T-helper 2 cell treated with Interferon-gamma antibody and Interleukin-4, amounts not matched to agents 5 μg/mL and 100 μg/mL, for 36 hours (primary cell): ENCODE measurements at regions not wholly inside any gene's neighbourhood (a gene's known extent, or its start where the extent isn't known, plus 50 kb on each side); places are given as distances from the start of the nearest gene placed in this dataset.
"Not testable (repeated sequence)": the region's sequence is repeated elsewhere in the genome, so short reads cannot be mapped to it uniquely, and the experiment has no call there.

Experiments used
- DNase-seq: peaks from one replicate; pipeline ENCODE4 v3.0.0; 2021; ENCODE audit warnings: low spot score
- H3K27ac Mint-ChIP-seq: one replicate; pipeline ENCODE4 v1.8.0; 2021; ENCODE audit warnings: mild to moderate bottlenecking, mixed read lengths
- H3K27me3 Mint-ChIP-seq: one replicate; pipeline ENCODE4 v1.8.0; 2021; ENCODE audit warnings: low read depth, mixed read lengths
- H3K36me3 Mint-ChIP-seq: one replicate; pipeline ENCODE4 v1.8.0; 2021; ENCODE audit warnings: low read depth, mixed read lengths
- H3K4me1 Mint-ChIP-seq: one replicate; pipeline ENCODE4 v1.8.0; 2021; ENCODE audit warnings: low read depth, mixed read lengths
- H3K4me3 Mint-ChIP-seq: one replicate; pipeline ENCODE4 v1.8.0; 2022; ENCODE audit warnings: mild to moderate bottlenecking, moderate library complexity, mixed read lengths
- H3K9me3 Mint-ChIP-seq: one replicate; pipeline ENCODE4 v1.8.0; 2021; ENCODE audit warnings: mixed read lengths

DNA sequence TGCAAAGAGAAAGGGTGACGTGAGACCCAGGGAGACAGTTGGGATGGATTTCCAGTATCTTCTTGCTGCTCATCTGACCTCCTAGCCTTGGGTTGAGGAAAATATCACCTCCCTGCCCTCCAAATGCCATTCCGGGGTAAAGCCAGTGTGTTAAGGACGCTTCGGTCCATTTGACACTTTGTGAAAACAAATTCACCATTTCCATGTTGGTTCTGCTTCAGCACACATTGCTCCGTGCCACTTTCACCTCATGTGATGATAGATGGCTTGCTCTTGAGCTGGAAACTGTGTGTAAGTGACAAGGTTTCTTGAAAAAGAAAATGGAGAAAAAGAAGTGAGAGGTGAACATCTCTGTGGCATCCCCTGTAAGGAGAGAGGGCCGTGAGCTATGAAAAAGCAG, 256.1 kb upstream of the PGRMC2 start:
- H3K4me1 Mint-ChIP-seq, result no peaks in the 10 kb centered on the region
- H3K36me3 Mint-ChIP-seq, result no peaks in the 10 kb centered on the region
- no peak overlapping the region for H3K27ac Mint-ChIP-seq
- DNase-seq, result no peak
- no peaks in the 10 kb centered on the region for H3K9me3 Mint-ChIP-seq
- H3K27me3 Mint-ChIP-seq, result peaks cover 5% of the 10 kb centered on the region
- H3K4me3 Mint-ChIP-seq, result no peak overlapping the region

- H3K27me3 Mint-ChIP-seq, result peaks cover 1% of the 10 kb centered on the region
- H3K4me1 Mint-ChIP-seq, result no peaks in the 10 kb centered on the region
- no peaks in the 10 kb centered on the region for H3K36me3 Mint-ChIP-seq
- H3K9me3 Mint-ChIP-seq, result no peaks in the 10 kb centered on the region
- no peak overlapping the region for H3K4me3 Mint-ChIP-seq
- DNase-seq, result no peak
- no peak overlapping the region for H3K27ac Mint-ChIP-seq
Observed at GRCh38 chr4:128542047-128542446, 254.4 kb upstream of the PGRMC2 start.

DNA sequence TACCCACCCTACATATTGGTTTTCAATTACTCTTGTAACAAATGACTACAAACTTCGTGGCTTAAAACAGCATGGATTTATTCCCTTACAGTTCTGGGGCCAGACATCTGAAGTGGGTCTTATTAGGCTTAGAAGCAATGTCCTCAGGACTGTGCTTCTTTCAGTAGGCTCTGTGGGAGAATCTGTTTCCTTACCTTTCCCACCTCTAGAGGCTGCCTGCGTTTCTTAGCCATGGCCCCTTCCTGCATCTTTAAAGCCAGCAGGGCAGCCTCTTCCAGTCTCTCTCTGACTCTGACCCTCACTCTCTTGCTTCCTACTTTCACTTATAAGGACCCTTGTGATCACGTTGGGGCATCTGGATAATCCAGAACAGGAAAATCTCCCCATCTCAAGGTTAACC, 252.5 kb upstream of the PGRMC2 start:
- Mint-ChIP-seq H3K9me3 (no peaks in the 10 kb centered on the region), H3K4me3 (no peak overlapping the region), H3K27ac (no peak overlapping the region), H3K27me3 (peaks cover 1% of the 10 kb centered on the region), H3K4me1 (no peaks in the 10 kb centered on the region), H3K36me3 (no peaks in the 10 kb centered on the region)
- no peak for DNase-seq

DNA sequence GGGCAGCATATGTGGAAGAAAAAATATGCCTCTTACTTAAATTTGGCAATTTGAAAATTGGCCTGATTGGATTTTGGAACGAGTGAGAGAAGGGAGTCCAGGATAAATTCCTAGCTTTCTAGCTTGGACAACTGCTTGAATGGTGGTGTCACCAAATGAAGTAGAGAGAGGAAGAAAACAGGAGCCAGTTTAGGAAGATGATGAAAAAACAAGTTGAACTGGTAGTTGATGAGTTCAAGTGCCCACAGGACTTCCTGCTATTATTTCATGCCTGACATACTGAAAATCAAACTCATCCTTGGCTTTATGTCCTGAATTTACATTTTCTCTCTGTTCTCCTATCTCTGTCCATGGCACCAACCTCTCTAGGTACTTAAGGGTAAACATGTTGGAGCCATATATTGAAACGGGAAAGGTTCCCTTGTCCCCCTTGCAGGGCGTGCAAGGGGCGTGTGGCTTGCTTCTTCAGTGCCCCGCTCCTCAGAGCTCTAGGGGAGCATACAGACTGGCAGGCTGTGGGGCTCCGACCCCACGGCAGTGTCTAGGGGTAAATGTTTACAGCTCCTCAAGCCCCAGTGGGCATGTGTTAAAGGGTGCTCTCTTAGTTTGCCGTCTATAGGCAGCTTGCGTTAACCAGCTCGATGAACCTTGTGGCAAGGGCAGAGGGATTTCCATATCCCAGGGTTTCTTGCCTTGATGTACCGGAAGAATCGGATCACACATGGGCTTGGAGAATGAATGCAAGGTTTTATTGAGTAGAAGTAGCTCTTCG, 250.7 kb upstream of the PGRMC2 start:
- Mint-ChIP-seq H3K9me3 (no peaks in the 10 kb centered on the region), H3K4me3 (no peak overlapping the region), H3K4me1 (no peaks in the 10 kb centered on the region), H3K27me3 (peaks cover 5% of the 10 kb centered on the region), H3K27ac (no peak overlapping the region), H3K36me3 (no peaks in the 10 kb centered on the region)
- DNase-seq, result no peak

GRCh38 chr4:128536746-128537145, 249.1 kb upstream of the PGRMC2 start:
- no peak overlapping the region for H3K4me3 Mint-ChIP-seq
- H3K9me3 Mint-ChIP-seq, result no peaks in the 10 kb centered on the region
- peaks cover 12% of the 10 kb centered on the region for H3K27me3 Mint-ChIP-seq
- no peaks in the 10 kb centered on the region for H3K4me1 Mint-ChIP-seq
- H3K27ac Mint-ChIP-seq, result no peak overlapping the region
- H3K36me3 Mint-ChIP-seq, result no peaks in the 10 kb centered on the region
- DNase-seq, result no peak

- H3K36me3 Mint-ChIP-seq, H3K4me3 Mint-ChIP-seq, H3K4me1 Mint-ChIP-seq, H3K9me3 Mint-ChIP-seq, DNase-seq, H3K27ac Mint-ChIP-seq: not testable (repeated sequence)
- H3K27me3 Mint-ChIP-seq, result peaks cover 12% of the 10 kb centered on the region
Observed at GRCh38 chr4:128535510-128535909, 247.9 kb upstream of the PGRMC2 start.

GRCh38 chr4:128528793-128529553, 241.4 kb upstream of the PGRMC2 start:
- Mint-ChIP-seq H3K27me3 (peaks cover 10% of the 10 kb centered on the region), H3K4me1 (no peaks in the 10 kb centered on the region), H3K27ac (no peak overlapping the region), H3K4me3 (no peak overlapping the region), H3K9me3 (no peaks in the 10 kb centered on the region), H3K36me3 (no peaks in the 10 kb centered on the region)
- DNase-seq, result no peak

DNA sequence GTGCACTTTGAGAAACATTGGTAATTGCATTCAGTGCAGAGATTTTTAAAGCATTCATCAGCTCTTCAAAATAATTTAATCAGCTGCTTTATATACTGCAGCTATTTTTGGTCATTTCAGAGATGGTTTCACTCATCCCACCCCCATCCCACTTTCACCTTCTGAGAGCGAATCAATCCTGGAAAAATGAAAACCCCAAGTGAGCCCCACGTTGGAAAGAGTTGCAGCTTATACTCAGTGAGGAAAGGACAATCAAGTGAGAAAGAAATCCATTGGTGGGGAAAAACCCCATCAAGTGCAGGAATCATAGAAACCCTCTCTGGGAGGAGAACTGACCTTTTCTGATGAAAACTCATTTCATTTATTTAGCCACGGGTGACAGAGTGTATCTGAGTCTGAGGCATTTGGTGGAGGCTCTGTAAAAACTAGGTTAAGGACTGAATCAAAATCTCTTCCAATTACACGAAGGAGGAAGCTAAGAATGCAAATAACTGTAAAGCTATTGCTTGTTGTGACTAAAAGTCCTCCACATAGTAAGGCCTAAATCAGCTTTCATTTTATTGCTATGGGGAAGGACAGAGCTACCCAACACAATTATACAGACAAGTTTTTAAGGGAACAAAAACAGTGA, 240.4 kb upstream of the PGRMC2 start:
- peaks cover 6% of the 10 kb centered on the region for H3K27me3 Mint-ChIP-seq
- no peak for DNase-seq
- H3K27ac Mint-ChIP-seq, result no peak overlapping the region
- no peaks in the 10 kb centered on the region for H3K9me3 Mint-ChIP-seq
- no peaks in the 10 kb centered on the region for H3K4me1 Mint-ChIP-seq
- no peaks in the 10 kb centered on the region for H3K36me3 Mint-ChIP-seq
- no peak overlapping the region for H3K4me3 Mint-ChIP-seq

DNA sequence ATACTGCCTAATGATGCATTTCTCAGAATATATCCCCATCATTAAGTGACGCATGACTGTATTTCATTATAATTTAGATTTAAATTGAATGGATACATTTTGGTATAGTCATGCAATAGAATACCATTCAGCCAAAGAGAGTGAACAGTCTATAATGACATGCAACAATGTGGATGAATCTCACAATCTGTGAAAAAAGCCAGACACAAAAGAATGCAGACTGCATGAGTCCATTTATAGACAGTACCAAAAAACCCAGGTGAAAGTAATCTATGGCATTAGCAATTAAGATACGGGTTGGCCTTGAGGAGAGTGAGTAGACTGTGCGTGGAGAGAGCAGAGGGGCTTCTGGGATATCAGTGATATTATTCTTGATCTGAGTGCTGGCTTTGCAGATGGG, 239.7 kb upstream of the PGRMC2 start:
- no peaks in the 10 kb centered on the region for H3K9me3 Mint-ChIP-seq
- no peak overlapping the region for H3K4me3 Mint-ChIP-seq
- no peaks in the 10 kb centered on the region for H3K4me1 Mint-ChIP-seq
- no peak for DNase-seq
- H3K27me3 Mint-ChIP-seq, result no peaks in the 10 kb centered on the region
- H3K27ac Mint-ChIP-seq, result no peak overlapping the region
- H3K36me3 Mint-ChIP-seq, result no peaks in the 10 kb centered on the region

DNA sequence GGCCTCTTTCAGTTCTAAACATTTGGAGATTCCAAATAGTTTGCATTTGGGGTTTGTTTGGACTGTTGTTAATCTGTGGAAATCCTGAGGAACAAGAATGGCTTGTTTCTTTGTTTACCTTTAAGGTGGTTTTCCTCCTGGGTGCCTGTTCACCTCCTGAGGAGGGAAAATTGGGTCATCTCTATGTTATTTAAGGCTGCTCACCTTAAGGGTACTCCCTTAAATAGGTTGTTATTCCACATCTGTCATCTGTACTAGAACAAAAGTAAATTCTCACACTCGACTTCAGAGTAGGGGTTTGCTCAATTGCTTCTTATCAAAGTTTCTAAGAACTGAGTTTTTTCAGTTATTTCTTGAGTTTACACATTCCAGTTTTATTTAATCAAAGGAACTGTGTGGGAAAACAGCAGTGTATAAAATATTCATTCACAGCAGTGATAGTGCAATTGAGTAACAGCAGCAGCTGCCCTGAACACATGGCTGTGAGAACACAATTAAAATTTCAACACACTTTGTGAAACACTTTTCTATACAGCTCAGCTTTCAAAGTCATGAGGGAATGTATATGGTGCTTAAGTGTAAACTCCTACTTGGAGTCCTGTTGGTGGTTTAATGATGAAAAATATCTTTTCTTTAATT, 238.5 kb upstream of the PGRMC2 start:
- no peaks in the 10 kb centered on the region for H3K36me3 Mint-ChIP-seq

GRCh38 chr4:128525387-128525786, 237.8 kb upstream of the PGRMC2 start:
- no peaks in the 10 kb centered on the region for H3K4me1 Mint-ChIP-seq
- DNase-seq, result no peak
- H3K27me3 Mint-ChIP-seq, result no peaks in the 10 kb centered on the region
- H3K9me3 Mint-ChIP-seq, result no peaks in the 10 kb centered on the region
- no peak overlapping the region for H3K27ac Mint-ChIP-seq
- no peaks in the 10 kb centered on the region for H3K36me3 Mint-ChIP-seq
- H3K4me3 Mint-ChIP-seq, result no peak overlapping the region

More for the DNA sequence above, 238.5 kb upstream of the PGRMC2 start:
- H3K4me3 Mint-ChIP-seq, result no peak overlapping the region
- H3K27me3 Mint-ChIP-seq, result no peaks in the 10 kb centered on the region
- H3K27ac Mint-ChIP-seq, result no peak overlapping the region
- H3K9me3 Mint-ChIP-seq, result no peaks in the 10 kb centered on the region
- no peak for DNase-seq
- no peaks in the 10 kb centered on the region for H3K4me1 Mint-ChIP-seq

GRCh38 chr4:128524311-128524710, 236.7 kb upstream of the PGRMC2 start:
- Mint-ChIP-seq H3K27ac (no peak overlapping the region), H3K4me3 (no peak overlapping the region), H3K4me1 (no peaks in the 10 kb centered on the region), H3K9me3 (no peaks in the 10 kb centered on the region), H3K27me3 (no peaks in the 10 kb centered on the region), H3K36me3 (no peaks in the 10 kb centered on the region)
- DNase-seq, result no peak

DNA sequence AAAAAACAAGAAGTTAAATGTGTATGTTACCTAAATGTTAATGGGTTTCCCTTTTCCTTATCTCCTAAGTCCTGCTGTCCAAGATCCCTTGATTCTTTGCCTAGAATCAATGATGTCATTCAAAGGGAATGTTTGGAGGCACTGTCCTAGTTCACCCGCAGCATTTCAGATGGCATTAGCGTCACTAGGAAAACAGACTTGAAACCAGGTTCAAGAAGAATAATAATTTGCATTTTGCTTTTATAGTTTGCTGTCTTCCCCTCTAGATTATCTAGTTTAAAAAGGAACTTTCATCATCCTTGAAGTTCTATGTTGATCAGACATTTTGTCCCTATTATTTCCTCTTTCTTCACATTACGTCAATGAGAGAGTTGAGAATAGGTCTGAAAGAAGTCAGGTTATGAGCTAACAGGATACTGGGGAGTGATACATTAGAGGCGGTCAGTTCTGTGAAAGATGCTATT, 234.1 kb upstream of the PGRMC2 start:
- Mint-ChIP-seq H3K4me3 (no peak overlapping the region), H3K27me3 (no peaks in the 10 kb centered on the region), H3K9me3 (no peaks in the 10 kb centered on the region), H3K27ac (no peak overlapping the region), H3K36me3 (no peaks in the 10 kb centered on the region), H3K4me1 (peaks cover 5% of the 10 kb centered on the region)
- no peak for DNase-seq

- DNase-seq, result no peak
- H3K4me1 Mint-ChIP-seq, result peaks cover 5% of the 10 kb centered on the region
- H3K27ac Mint-ChIP-seq, result no peak overlapping the region
- H3K36me3 Mint-ChIP-seq, result no peaks in the 10 kb centered on the region
- no peaks in the 10 kb centered on the region for H3K9me3 Mint-ChIP-seq
- H3K27me3 Mint-ChIP-seq, result no peaks in the 10 kb centered on the region
- no peak overlapping the region for H3K4me3 Mint-ChIP-seq
Observed at GRCh38 chr4:128521156-128521555, 233.5 kb upstream of the PGRMC2 start.
